NCI-H460 (cell line): ENCODE measurements at regions not wholly inside any gene's neighbourhood (a gene's known extent, or its start where the extent isn't known, plus 50 kb on each side); places are given as distances from the start of the nearest gene placed in this dataset.

Experiments used
- DNase-seq: peaks from one replicate; pipeline ENCODE4 v3.0.0-alpha.2; 2016; ENCODE audit warnings: low read depth; ENCODE audit errors: extremely low read depth

- no peak for DNase-seq
Observed at GRCh38 chr12:87290505-87290904, 738.7 kb downstream of the C12orf50 start.

DNA sequence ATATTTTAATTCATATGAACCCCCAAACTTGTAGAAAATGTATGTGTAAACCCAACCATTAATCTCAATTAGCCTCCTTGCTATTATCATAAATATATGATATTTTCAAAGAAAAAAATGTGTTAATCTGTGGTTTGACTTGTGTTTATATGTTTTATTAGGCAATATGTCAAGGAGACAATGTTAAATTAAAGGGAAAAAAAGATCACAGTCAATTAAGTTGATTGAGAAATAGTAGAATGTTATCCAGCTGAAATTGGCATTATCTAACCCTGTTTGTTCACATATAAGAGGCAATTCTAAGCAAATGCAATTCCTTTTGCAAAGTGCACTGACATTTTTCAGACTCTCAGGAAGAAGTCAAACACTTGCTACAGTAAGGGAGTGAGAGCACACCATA is 745.3 kb downstream of the C12orf50 start:
- no peak for DNase-seq

GRCh38 chr12:87283111-87283510 is 746.1 kb downstream of the C12orf50 start:
- DNase-seq = no peak

GRCh38 chr12:87280893-87281292 is 748.3 kb downstream of the C12orf50 start:
- DNase-seq = no peak

DNA sequence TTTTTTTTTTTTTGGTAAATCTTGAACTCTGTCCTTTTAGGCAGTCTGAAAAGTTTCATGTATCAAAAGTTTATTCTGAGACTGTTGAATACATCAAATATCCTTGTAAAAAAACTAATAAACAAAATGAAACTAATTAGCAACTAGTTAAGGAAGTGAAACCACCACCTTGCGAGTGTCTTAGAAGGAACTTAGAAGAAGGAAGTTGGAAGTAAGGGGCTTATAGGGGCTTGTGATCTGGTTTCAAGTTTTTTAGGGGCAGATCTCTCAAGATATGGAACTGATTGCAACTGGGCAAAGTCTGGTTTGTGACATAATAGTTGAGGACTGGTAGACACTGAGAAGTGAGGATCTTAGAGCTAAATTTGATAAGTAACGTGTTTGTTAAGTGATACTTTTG is 748.8 kb downstream of the C12orf50 start:
- no peak for DNase-seq

- DNase-seq = peak; percentile 16
Observed at GRCh38 chr12:87274594-87275245, 754.5 kb downstream of the C12orf50 start.

DNA sequence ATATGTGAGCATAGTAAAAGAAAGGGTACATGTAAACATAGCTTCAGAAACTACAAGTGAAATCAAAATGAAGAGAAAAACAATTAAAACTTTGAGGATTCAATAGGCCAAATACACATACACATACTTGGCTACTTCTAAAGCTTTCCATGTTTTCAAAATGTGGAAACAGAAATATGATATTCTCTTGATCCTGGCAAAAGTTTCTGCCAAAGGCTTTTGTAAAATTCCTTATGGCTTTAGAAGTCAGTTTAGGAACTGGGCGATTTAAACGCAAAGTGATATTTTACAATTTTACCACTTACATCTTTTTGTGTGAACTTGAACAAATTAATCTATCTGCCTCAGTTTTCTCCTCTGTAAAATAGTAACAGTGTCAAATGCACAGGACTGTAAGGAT is 756.4 kb downstream of the C12orf50 start:
- DNase-seq = no peak

DNA sequence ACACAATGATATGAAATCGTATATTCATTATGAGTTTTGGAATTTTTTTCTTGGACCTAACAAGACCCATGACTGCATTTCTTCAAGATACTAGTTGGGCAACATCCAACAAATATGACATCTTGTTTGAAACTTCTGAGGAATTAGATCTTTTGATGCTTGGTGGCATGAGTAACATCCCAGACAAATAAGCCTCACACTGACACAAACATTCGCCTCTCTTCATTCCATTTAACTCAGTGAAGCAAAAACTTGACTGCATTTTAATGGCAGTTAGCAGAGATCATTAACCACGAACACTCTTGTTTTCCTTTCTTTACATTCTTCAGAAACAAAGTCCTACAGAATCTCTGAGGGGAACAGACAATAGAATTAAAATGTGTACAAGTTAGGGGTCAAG is 758.3 kb downstream of the C12orf50 start:
- DNase-seq = no peak

DNA sequence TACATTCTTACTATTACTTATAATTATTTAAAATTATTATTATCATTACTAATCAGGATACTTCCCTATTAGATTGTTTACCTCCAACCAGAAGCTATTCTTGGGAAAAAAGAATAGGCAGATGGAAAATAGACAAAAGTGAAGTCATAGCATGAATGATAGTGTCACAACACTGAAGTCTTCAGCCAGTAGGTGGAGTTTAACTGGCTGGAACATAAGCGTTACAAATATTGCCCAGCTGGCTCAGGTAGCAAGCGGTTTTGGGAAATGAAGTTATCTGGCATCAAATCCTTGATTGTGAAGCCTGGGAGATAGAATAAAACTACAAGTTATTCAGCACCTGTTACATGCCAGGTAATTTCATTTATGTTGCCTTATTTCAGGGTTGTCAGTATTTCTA is 762.9 kb downstream of the C12orf50 start:
- no peak for DNase-seq

- DNase-seq = no peak
Observed at GRCh38 chr12:87259391-87259790, 769.8 kb downstream of the C12orf50 start.

DNA sequence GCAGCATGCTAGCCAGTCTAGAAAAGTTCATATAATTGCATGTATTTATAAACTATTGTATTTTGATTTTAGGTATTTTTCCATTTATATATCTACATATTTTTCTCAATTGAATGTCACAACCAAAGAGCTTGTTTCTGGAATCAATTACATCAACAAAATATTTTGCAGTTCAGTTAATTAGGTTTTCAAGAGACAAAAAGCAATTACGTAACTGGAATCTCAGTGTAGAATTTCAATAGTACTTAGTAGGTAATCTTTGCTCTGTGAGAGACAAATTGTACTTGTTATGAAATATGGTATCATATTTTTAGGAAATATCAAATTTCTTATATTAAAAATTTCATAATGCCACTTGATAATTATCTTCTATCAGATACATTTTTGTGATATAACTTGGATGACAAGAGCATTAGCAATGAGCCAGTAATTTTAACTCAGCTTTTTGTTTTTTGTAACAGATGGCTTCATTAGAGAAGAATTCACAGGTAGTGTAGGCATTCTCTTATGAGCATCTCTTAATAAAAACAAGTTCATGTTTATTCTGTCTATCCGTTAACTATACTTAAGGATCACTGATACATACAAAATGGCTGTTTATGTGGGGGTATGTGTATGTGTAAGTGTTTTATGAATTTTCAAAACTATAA is 774.7 kb downstream of the C12orf50 start:
- no peak for DNase-seq

- DNase-seq = no peak
Observed at GRCh38 chr12:87253157-87253556, 776.0 kb downstream of the C12orf50 start.

- DNase-seq = no peak
Observed at GRCh38 chr12:87246726-87247125, 782.5 kb downstream of the C12orf50 start.

GRCh38 chr12:87238466-87238865 is 790.7 kb downstream of the C12orf50 start:
- no peak for DNase-seq

- no peak for DNase-seq
Observed at GRCh38 chr12:87234898-87235297, 794.3 kb downstream of the C12orf50 start.

GRCh38 chr12:87233671-87234070 is 795.5 kb downstream of the C12orf50 start:
- DNase-seq = no peak

- no peak for DNase-seq
Observed at GRCh38 chr12:87231818-87232217, 797.4 kb downstream of the C12orf50 start.

- no peak for DNase-seq
Observed at GRCh38 chr12:87230441-87230840, 798.8 kb downstream of the C12orf50 start.

DNA sequence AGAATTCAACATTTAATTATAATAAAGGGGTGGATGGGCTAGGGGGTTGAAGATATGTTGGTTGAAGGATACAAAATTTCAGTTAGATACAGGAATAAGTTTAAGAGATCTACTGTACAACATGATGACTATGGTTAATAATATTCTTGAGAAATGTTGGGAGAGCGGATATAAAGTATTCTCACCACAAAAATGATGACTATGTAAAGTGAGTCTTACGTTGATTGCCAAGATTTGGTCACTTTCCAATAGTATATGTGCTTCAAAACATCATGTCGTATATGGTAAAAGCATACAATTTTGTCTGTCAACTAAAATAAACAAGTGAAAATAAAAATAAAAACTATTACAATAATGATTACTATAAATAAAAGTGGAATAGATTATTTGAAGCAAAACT is 802.0 kb downstream of the C12orf50 start:
- no peak for DNase-seq

DNA sequence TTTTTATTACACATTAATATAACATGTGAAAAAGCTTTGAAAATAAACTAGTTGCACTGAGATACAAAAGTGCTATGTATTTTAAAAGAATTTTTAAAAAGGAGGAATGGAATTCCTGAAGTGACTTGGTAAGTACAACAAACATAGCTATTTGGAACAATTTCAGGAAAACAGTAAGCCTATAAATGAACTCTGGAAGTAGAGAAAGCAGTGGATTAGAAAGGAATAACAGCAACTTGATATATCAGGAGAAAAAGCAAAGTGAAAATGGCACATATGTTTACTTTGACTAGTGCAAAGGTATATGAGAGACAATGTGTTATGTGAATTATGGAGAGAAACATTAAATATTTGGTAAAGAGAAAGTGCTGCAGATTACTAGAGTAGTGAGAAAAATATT is 811.7 kb downstream of the C12orf50 start:
- no peak for DNase-seq

GRCh38 chr12:87216436-87216835 is 812.8 kb downstream of the C12orf50 start:
- DNase-seq = no peak

DNA sequence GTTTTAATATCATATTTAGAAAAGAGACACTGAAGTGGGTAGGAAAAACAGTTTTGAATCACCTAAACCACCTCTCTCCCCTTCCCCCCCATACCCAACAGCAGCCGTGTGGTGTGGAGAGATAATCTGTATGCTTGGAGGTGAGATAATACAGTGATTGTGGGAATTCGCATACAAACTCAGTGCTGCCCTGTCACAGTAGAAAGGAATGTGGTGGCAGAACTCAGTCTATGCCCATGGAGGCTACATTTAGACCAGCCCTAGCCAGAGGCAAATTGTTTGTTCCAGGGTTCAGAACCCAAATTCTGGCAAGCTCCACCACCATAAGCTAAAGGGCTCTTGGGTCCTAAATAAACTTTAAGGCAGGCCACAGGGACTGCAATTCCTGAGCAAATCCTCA is 827.0 kb downstream of the C12orf50 start:
- DNase-seq = no peak

- no peak for DNase-seq
Observed at GRCh38 chr12:87201598-87201997, 827.6 kb downstream of the C12orf50 start.
